ENCODE measurements at regions not wholly inside any gene's neighbourhood (a gene's known extent, or its start where the extent isn't known, plus 50 kb on each side); places are given as distances from the start of the nearest gene placed in this dataset.

- no peak overlapping the region for H3K4me3 ChIP-seq (ENCODE audit: low read depth, low read length)
- no peak for TF ChIP-seq CTCF (IDR thresholded peaks at IDR 0.05; ENCODE audit: borderline replicate concordance, insufficient read depth, low read depth, low read length)
These were observed 228.4 kb upstream of the COL8A1 start for GRCh38 chr3:99409961-99410360.

DNA sequence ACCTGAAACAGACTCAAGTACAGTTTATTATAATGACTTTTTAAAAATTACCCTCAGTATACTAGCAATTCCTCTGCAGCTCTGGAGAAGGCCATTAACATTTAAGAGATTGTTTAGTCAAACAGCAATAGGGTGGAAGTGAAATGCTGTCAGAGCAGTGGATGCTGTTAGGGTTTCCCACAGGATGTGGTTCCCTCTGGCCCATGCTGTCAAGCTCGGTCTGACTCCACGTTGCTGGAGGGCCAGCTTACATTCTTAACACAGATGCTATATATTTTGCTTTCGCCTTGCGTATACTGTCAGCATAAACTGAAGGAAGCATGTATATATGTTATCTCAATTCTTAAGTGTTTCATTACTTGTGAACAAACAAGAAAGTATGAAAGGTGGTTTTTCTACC is 231.1 kb upstream of the COL8A1 start:
- TF ChIP-seq CTCF (IDR thresholded peaks at IDR 0.05; ENCODE audit: borderline replicate concordance, insufficient read depth, low read depth, low read length) = no peak
- H3K4me3 ChIP-seq (ENCODE audit: low read depth, low read length) = no peak overlapping the region

- no peak for TF ChIP-seq CTCF (IDR thresholded peaks at IDR 0.05; ENCODE audit: borderline replicate concordance, insufficient read depth, low read depth, low read length)
These were observed 235.6 kb upstream of the COL8A1 start for GRCh38 chr3:99402755-99403154.

DNA sequence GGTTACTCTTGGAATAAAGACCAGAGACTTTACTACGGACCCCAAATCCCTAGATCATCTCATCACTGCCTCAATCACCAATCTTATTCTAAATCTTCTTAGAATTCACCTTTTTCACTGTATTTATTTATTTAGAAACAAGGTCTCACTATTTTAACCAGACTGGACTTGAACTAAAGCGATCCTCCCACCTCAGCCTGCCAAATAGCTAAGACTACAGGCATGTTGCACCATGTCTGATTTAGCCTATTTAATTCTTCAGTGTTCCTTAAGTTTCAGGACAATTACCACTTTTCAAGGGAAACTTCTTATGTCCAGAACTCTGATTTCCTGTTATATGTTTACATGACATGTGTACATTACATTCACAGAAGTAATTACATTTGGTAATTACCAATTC is 238.0 kb upstream of the COL8A1 start:
- TF ChIP-seq CTCF (IDR thresholded peaks at IDR 0.05; ENCODE audit: borderline replicate concordance, insufficient read depth, low read depth, low read length) = no peak

More at GRCh38 chr3:99402755-99403154, 235.6 kb upstream of the COL8A1 start:
- no peak overlapping the region for H3K4me3 ChIP-seq (ENCODE audit: low read depth, low read length)

GRCh38 chr3:99396651-99397275 is 241.6 kb upstream of the COL8A1 start:
- H3K4me3 ChIP-seq (ENCODE audit: low read depth, low read length) = no peak overlapping the region
- no peak for TF ChIP-seq CTCF (IDR thresholded peaks at IDR 0.05; ENCODE audit: borderline replicate concordance, insufficient read depth, low read depth, low read length)

More for the DNA sequence above, 238.0 kb upstream of the COL8A1 start:
- H3K4me3 ChIP-seq (ENCODE audit: low read depth, low read length) = no peak overlapping the region

DNA sequence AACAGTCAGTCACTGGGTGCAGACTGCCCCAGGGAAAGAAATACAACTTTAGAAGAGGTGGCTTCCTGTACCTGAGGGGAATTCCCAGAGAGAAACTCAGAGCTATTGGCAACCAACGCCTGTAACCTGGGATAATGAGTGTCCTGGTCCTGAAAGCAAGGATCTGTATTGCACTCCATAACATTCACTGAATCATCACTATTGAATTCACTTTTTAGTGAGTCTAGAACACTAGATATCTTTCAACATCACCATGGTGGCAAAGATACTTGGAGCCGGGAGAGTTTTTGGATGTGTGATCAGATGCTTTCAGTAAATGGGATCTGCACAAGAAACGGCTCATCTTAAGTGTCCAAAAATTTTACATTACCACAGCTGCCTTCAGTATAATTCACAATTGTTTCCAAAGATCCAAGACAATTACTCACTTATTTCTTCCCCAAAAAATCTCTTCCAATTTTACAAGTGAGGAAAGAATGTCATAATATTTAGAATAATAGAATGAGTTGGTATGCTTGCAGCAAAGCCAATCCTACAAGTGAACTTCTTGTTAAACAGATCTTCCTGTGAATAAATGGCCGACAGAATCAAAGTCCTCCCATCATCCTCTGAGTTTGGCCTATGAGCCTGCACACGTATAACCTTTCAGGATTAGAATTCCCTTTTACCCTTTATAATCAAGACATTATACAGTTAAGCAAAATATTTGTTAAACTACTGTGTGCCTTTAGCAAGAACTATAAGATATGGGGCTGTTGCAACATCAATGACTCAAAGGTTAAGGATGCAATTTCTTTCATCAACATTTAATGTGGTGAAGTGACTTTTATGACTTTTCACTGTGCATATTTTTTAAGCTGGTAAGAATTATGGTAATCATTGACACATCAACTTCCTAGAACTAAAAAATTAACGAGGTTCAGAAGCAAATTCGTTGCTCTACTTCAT is 243.3 kb upstream of the COL8A1 start:
- no peak for TF ChIP-seq CTCF (IDR thresholded peaks at IDR 0.05; ENCODE audit: borderline replicate concordance, insufficient read depth, low read depth, low read length)
- H3K4me3 ChIP-seq (ENCODE audit: low read depth, low read length) = no peak overlapping the region

All from GM12875 (cell line).